Neural progenitor cell (in vitro differentiated cells): ENCODE measurements at regions not wholly inside any gene's neighbourhood (a gene's known extent, or its start where the extent isn't known, plus 50 kb on each side); places are given as distances from the start of the nearest gene placed in this dataset.

Experiments used
- DNase-seq: peaks from one replicate; pipeline ENCODE4 v3.0.0-alpha.2; 2016; ENCODE audit warnings: low spot score
- H2AFZ ChIP-seq: fragments of 200-600 bp; sonication (generic); replicated peaks from 2 replicates; pipeline ENCODE4 v1.6.1; 2016; ENCODE audit warnings: antibody characterized with exemption
- H3F3A ChIP-seq: fragments of 200-600 bp; sonication (generic); 2 replicates; pipeline ENCODE4 v1.6.1; 2016; ENCODE audit warnings: antibody characterized with exemption, low read depth
- H3K27ac ChIP-seq: fragments of 200-600 bp; sonication (generic); 2 replicates; pipeline ENCODE4 v1.5.1; 2016; ENCODE audit warnings: mild to moderate bottlenecking
- H3K27me3 ChIP-seq: fragments of 200-600 bp; sonication (generic); 2 replicates; pipeline ENCODE4 v1.6.1; 2016; ENCODE audit warnings: mild to moderate bottlenecking, moderate library complexity
- H3K36me3 ChIP-seq: fragments of 200-600 bp; sonication (generic); 2 replicates; pipeline ENCODE4 v1.5.1; 2016
- H3K4me1 ChIP-seq: fragments of 200-600 bp; sonication (generic); 2 replicates; pipeline ENCODE4 v1.6.1; 2016; ENCODE audit warnings: mixed run types
- H3K4me2 ChIP-seq: fragments of 200-600 bp; sonication (generic); 2 replicates; pipeline ENCODE4 v1.6.1; 2016
- H3K4me3 ChIP-seq: fragments of 200-600 bp; sonication (generic); 2 replicates; pipeline ENCODE4 v1.5.1; 2016
- H3K79me2 ChIP-seq: fragments of 200-600 bp; sonication (generic); 2 replicates; pipeline ENCODE4 v1.6.1; 2016; ENCODE audit warnings: low read depth
- H3K9ac ChIP-seq: fragments of 200-600 bp; sonication (generic); 2 replicates; pipeline ENCODE4 v1.6.1; 2016
- H3K9me3 ChIP-seq: fragments of 200-600 bp; sonication (generic); 2 replicates; pipeline ENCODE4 v1.5.1; 2016; ENCODE audit warnings: low read depth
- H4K20me1 ChIP-seq: fragments of 200-600 bp; sonication (generic); 2 replicates; pipeline ENCODE4 v1.6.1; 2016; ENCODE audit warnings: low read depth
- H3K27ac Mint-ChIP-seq: 3 replicates; pipeline ENCODE4 v1.8.0; 2021; ENCODE audit warnings: mixed read lengths
- H3K27me3 Mint-ChIP-seq: 2 replicates; pipeline ENCODE4 v1.8.0; 2022; ENCODE audit warnings: low read depth, mild to moderate bottlenecking, inconsistent platforms, moderate library complexity, mixed read lengths; ENCODE audit not compliant: insufficient read depth
- H3K36me3 Mint-ChIP-seq: 3 replicates; pipeline ENCODE4 v1.8.0; 2021; ENCODE audit warnings: mixed read lengths
- H3K4me1 Mint-ChIP-seq: 3 replicates; pipeline ENCODE4 v1.8.0; 2021; ENCODE audit warnings: mixed read lengths
- H3K4me3 Mint-ChIP-seq: 3 replicates; pipeline ENCODE4 v1.8.0; 2021; ENCODE audit warnings: mild to moderate bottlenecking, moderate library complexity, mixed read lengths
- H3K9me3 Mint-ChIP-seq: 3 replicates; pipeline ENCODE4 v1.8.0; 2020; ENCODE audit warnings: mixed read lengths
- EZH2 ChIP-seq: fragments of 200-600 bp; sonication (generic); IDR thresholded peaks from 2 replicates; pipeline ENCODE4 v1.6.1; 2017; ENCODE audit warnings: antibody characterized with exemption, mild to moderate bottlenecking, moderate library complexity
- EZH2phosphoT487 ChIP-seq: fragments of 200-600 bp; sonication (generic); IDR thresholded peaks from 2 replicates; pipeline ENCODE4 v1.6.1; 2017; ENCODE audit warnings: antibody characterized with exemption
- TF ChIP-seq, protein P1 (sequence below): fragments of 200-600 bp; sonication (generic); IDR thresholded peaks from 2 replicates; pipeline ENCODE4 v1.5.1; 2017; ENCODE audit warnings: antibody characterized with exemption, mild to moderate bottlenecking

GRCh38 chr14:25574628-25575325 is 524.8 kb upstream of the STXBP6 start:
- H3K27ac Mint-ChIP-seq, result no peak overlapping the region
- no peak for DNase-seq
- H4K20me1 ChIP-seq, result no peaks in the 10 kb centered on the region
- no peak overlapping the region for H3K4me3 Mint-ChIP-seq
- no peak overlapping the region for H3K9ac ChIP-seq
- no peaks in the 10 kb centered on the region for H3K27me3 ChIP-seq
- no peaks in the 10 kb centered on the region for H3K9me3 Mint-ChIP-seq
- H3K27me3 Mint-ChIP-seq, result no peaks in the 10 kb centered on the region
- H3K4me1 Mint-ChIP-seq, result no peaks in the 10 kb centered on the region
- no peak overlapping the region for H3K4me3 ChIP-seq
- H3K36me3 ChIP-seq, result no peaks in the 10 kb centered on the region
- H2AFZ ChIP-seq, result no peak overlapping the region
- TF ChIP-seq EZH2 (no peak), EZH2phosphoT487 (no peak)
- TF ChIP-seq, protein P1, sequence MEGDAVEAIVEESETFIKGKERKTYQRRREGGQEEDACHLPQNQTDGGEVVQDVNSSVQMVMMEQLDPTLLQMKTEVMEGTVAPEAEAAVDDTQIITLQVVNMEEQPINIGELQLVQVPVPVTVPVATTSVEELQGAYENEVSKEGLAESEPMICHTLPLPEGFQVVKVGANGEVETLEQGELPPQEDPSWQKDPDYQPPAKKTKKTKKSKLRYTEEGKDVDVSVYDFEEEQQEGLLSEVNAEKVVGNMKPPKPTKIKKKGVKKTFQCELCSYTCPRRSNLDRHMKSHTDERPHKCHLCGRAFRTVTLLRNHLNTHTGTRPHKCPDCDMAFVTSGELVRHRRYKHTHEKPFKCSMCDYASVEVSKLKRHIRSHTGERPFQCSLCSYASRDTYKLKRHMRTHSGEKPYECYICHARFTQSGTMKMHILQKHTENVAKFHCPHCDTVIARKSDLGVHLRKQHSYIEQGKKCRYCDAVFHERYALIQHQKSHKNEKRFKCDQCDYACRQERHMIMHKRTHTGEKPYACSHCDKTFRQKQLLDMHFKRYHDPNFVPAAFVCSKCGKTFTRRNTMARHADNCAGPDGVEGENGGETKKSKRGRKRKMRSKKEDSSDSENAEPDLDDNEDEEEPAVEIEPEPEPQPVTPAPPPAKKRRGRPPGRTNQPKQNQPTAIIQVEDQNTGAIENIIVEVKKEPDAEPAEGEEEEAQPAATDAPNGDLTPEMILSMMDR, result no peak
- no peak overlapping the region for H3K4me2 ChIP-seq
- H3F3A ChIP-seq, result no peaks in the 10 kb centered on the region
- H3K9me3 ChIP-seq, result no peaks in the 10 kb centered on the region
- H3K27ac ChIP-seq, result no peak overlapping the region
- no peaks in the 10 kb centered on the region for H3K79me2 ChIP-seq
- H3K36me3 Mint-ChIP-seq, result no peaks in the 10 kb centered on the region
- H3K4me1 ChIP-seq, result no peaks in the 10 kb centered on the region

GRCh38 chr14:25570483-25570882 is 520.5 kb upstream of the STXBP6 start:
- H3K4me1 ChIP-seq, result no peaks in the 10 kb centered on the region
- H4K20me1 ChIP-seq, result no peaks in the 10 kb centered on the region
- Mint-ChIP-seq H3K36me3 (no peaks in the 10 kb centered on the region), H3K27ac (no peak overlapping the region), H3K4me3 (no peak overlapping the region), H3K4me1 (no peaks in the 10 kb centered on the region), H3K27me3 (no peaks in the 10 kb centered on the region), H3K9me3 (peaks cover 3% of the 10 kb centered on the region)
- no peaks in the 10 kb centered on the region for H3K79me2 ChIP-seq
- DNase-seq, result no peak
- no peak overlapping the region for H3K4me3 ChIP-seq
- H3K9me3 ChIP-seq, result peaks cover 4% of the 10 kb centered on the region
- H3K9ac ChIP-seq, result no peak overlapping the region
- no peak overlapping the region for H3K27ac ChIP-seq
- no peaks in the 10 kb centered on the region for H3F3A ChIP-seq
- H3K4me2 ChIP-seq, result no peak overlapping the region
- no peak overlapping the region for H2AFZ ChIP-seq
- no peak for TF ChIP-seq EZH2
- TF ChIP-seq, protein P1, result no peak
- no peak for TF ChIP-seq EZH2phosphoT487
- H3K27me3 ChIP-seq, result no peaks in the 10 kb centered on the region
- peaks cover 6% of the 10 kb centered on the region for H3K36me3 ChIP-seq

- Mint-ChIP-seq H3K27me3 (peaks cover 2% of the 10 kb centered on the region), H3K9me3 (no peaks in the 10 kb centered on the region), H3K36me3 (no peaks in the 10 kb centered on the region), H3K4me1 (peaks cover 2% of the 10 kb centered on the region), H3K4me3 (no peak overlapping the region), H3K27ac (no peak overlapping the region)
- Histone ChIP-seq H3K27ac (no peak overlapping the region), H3K4me3 (no peak overlapping the region), H3K9me3 (no peaks in the 10 kb centered on the region), H3K79me2 (no peaks in the 10 kb centered on the region), H3K36me3 (no peaks in the 10 kb centered on the region), H3K27me3 (no peaks in the 10 kb centered on the region), H3F3A (no peaks in the 10 kb centered on the region), H2AFZ (no peak overlapping the region), H3K4me2 (no peak overlapping the region), H4K20me1 (no peaks in the 10 kb centered on the region), H3K4me1 (no peaks in the 10 kb centered on the region), H3K9ac (no peak overlapping the region)
- TF ChIP-seq EZH2phosphoT487 (no peak), EZH2 (no peak)
- TF ChIP-seq, protein P1, result no peak
- no peak for DNase-seq
Observed at GRCh38 chr14:25557466-25557865, 507.5 kb upstream of the STXBP6 start.
